Astrocyte (in vitro differentiated cells and primary cell): ENCODE measurements at regions not wholly inside any gene's neighbourhood (a gene's known extent, or its start where the extent isn't known, plus 50 kb on each side); places are given as distances from the start of the nearest gene placed in this dataset.

Experiments
- CTCF ChIP-seq: IDR thresholded peaks from 2 replicates; pipeline ENCODE4 v1.5.1; 2011; ENCODE audit warnings: low read depth, mild to moderate bottlenecking, inconsistent platforms, low read length, moderate library complexity; ENCODE audit not compliant: insufficient read depth
- EZH2 ChIP-seq: IDR thresholded peaks from 2 replicates; pipeline ENCODE4 v1.6.1; 2012; ENCODE audit warnings: mild to moderate bottlenecking, low read length, inconsistent platforms; ENCODE audit not compliant: insufficient read depth

- TF ChIP-seq CTCF (no peak), EZH2 (no peak)
Observed at GRCh38 chr2:157931542-157931941, 55.4 kb upstream of the ACVR1 start.
